ENCODE measurements at regions not wholly inside any gene's neighbourhood (a gene's known extent, or its start where the extent isn't known, plus 50 kb on each side); places are given as distances from the start of the nearest gene placed in this dataset.
"Not testable (repeated sequence)": the region's sequence is repeated elsewhere in the genome, so short reads cannot be mapped to it uniquely, and the experiment has no call there.

DNA sequence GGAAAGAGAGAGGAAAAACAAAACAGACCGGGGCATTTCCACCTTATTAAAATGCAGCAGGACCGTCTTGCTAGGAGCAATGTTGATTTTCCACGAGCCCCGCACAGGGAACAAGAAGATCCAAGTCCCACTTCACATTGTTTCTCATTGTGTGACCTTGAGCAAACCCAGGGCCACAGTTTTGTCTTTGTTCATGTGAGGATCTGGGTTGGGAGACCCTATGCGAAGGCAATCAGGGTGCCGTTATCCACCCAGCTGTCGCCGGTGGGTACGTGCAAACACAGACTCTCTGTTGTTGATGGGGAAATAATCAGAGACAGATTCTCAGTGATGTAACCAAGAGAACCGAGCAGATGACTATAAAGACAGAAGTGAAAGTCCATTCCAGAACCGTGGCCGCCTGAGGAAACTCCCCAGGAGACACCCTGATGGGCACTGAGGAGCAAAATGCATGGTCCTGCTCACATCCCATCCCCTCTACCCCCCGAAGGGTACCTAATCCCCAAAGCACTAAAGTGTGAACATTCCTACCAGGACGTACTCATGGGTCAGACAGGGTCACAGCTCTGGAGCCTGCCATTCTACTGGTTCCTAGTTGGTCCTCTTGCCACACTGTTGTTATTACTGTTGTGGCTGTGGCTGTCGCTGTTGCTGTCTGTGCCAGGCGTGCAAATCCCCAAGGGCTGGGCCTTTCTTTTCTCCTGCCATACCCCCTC is 102.7 kb upstream of the RBPJ start:
- DNase-seq, result peak; percentile 22

DNA sequence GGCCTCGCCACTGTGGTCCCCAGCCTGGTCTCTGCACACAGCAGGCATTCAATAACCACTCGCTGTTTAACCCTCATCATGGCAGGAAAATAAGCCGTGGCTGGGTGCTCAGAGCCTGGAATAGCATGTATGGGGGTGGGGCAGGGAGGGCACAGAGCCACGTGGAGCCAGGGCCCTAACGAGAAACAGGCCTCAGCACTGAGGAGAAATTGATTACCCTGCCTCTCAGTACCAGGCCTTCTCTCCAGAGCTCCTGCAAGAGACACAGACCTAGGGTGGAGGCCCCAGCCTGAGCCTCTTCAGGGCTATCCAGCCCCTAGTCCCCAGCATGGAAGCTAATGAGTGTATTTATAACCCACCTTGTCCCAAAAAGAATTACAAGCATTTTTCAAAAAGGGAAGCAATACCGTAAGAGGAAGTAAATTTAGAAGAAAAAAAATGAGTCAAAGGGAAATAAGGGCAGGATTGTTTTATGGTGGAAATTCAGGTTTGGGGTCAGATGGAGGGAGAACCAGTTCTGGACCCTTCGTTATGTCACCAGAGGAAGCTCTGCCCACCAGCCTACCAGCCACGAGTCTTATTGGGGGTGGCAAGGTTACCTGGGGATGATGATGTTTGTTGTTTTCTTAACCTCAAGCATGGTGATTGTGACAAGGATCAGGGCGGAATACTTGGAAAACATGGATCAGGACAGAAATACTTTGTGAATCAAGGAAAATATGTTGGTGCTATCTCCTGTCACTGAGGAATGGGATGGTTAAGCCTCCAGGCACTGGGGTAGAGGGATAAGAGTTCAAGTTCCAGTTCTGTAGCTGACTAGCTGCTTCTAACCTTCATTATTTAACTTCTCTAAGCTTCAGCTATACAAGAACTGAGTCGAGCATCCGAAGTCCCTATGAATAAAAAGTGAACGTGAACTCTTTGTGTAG is 101.9 kb upstream of the RBPJ start:
- DNase-seq, result no peak

DNA sequence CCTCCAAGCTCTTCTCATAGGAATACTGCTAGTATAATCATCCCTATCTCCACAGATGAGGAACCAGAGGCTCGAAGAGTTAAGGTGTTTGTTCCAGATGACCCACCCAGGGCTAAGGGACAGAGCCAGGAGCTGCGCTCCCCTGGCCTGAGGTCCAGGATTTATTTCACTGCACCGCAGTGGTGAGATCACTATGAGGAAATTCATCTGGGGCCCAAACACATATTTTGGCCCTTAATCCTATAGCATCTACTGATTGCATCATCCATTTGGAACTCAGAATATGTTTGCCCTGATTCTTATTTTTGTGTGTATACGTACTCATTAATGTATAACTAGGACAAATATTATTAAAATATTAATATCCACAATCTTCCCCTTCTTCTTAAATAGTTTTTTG is 100.1 kb upstream of the RBPJ start:
- DNase-seq, result no peak

DNA sequence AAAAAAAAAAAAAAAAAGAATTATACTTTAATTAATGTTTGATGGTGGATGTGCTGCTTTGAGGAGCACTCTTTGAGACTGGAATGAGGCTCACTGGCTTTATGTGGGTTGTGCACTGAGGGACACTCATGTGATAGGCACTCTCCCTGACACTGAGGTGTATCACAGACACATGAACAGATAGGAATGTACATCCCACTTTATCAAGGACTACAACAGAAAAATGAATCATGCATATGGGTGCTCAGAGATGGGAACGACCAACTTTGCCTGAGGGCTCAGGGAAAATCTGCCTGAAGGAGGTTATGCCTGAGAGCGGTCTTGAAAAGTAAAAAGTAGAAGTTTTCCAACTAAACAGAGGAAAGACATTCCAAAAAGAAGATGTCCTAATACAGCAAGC is 97.7 kb upstream of the RBPJ start:
- DNase-seq, result no peak

DNA sequence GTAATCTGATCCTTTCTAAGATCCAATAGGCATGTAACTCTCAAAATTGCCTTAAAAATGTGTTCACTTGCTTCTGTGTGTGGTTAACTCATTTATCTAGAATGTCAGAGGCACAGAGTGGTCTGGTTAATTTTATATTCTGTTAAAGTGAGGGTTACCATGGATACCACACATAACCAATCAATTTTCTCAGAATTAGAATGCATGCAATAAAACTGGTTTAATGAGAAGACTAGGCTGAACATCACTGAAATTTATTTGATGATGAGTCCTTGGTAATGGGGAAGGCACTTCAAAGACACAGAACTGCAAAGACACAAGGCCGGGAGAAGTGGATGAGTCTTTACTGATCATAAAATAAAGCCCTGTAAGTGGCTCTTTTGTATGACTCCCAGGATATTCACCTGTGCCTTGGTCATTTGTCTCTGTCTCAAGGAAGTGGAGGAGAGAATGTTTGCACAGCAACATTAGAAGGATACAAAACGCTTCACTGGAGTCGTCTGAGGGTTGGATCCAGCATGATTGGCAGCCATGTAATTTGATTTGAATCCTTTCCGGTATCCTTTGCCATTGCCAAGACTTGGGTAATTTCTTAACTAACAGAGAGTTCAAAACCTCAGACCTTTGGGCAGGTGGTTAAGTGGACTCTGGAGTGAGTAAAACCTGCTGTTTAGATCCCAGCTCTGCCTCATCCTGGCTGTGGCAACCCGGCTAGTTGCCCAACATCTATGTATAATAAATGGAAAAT is 94.0 kb upstream of the RBPJ start:
- no peak for DNase-seq

DNA sequence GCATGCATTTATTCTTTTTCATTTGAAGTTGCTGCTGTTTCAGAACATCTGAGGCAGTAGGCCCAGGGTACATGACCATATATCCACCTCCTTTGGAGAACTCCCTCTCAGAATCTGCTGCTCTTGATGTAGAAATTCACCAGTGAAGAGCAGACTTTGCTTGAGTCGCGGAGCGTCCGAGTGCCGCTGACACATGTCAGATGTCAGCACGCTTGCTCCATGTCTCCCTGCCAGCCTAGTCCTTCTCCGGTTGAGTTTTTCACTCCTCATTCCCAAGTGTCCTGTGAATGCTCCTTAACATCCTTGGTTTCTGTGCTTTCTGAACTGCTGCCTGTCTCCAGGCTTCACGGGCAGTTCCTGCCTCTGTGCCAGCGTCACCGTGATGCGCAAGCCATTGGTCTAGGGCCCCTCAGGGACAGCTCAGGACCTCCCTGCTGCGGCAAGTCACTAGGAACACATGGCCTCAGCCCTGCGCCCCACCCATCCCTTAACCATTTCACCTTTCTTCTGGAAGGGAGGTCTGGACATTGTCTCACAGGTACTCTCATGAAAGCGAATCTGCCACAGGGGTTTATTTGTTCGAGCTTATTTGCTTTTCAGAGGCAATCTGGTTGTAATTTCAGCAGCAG is 93.1 kb upstream of the RBPJ start:
- DNase-seq, result no peak

DNA sequence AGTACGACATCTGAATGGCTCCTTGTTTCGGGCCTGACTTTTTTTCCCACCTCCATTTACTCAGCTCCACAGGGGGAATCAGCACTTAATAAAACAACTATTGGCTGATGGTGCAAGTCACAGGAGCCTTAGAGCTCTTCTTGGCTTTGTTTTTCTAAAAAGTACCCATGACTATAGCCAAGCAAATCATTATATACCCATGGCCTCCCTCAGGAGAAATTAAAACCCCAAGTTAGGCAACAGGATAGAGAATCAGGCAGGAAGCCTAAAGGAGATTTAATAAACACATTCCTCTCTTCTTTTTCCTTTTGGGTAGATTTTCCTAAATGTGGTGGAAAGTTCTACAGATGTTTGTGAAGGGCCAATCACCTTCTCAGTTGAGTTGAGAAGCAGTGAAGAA is 91.9 kb upstream of the RBPJ start:
- no peak for DNase-seq

DNA sequence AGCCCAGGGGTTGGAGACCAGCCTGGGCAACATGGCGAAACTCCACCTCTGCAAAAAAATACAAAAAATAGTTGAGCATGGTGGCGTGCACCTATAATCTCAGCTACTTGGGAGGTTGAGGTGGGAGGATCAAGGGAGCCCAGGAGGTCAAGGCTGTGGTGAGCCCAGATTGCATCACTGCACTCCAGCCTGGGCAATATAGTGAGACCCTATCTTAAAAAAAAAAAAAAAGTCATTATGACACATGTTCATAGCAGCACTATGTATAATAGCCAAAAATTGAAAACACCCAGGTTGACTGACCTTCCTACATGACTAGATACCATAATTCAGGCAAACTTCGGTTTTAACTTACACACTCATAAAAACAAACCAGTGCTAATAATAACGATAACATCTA is 90.8 kb upstream of the RBPJ start:
- DNase-seq, result no peak

DNA sequence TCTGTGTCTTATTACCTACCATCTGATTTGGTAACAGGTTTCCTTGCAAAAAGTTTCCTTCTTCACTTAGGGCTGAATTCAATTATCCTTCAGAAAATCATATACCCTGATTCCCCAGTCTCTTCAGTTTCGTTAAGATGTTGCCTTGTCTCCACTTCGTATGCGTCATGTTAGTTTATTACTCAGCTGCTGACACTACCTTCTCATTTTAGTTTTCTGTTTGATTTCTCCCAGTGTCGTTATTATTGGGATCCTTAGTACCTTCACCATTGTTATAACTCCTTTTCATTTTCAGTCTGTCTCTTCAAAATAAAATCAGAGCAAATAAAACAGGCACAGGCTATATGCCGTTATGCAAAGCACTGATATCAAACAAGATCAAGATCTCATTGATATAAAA is 87.5 kb upstream of the RBPJ start:
- DNase-seq, result no peak

DNA sequence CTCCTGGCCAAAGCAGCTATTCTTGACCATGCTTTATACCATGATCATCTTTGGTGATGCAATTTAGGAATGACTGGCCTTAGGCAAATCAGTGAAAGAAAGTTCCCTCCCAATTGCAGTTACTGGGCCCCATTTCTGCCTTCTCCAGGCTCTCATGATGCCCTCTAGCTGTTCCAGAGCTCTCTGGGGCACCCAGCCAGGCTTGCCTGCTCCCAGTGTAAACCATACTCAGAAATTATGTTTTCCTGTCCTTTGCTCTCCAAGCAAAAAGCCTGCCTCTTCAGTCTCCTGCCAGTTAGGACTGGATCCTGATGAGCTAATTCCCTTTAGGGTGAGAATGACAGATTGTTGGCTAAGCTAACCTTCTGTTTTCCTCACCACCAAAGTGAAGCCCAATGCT is 85.3 kb upstream of the RBPJ start:
- no peak for DNase-seq

DNA sequence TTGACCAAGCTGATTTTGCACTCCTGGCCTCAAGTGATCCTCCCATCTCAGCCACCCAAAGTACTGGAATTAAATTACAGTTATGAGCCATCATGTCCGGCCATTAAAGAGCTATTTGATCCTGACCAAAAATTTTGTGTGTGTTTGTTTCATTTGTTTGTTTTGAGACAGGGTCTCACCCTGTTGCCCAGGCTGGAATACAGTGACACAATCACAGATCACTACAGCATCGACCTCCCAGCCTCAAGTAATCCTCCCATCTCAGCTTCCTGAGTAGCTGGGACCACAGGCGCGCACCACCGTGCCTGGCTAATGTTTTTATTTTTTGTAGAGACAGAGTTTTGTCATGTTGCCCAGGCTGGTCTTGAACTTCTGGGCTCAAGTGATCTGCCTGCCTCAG is 82.9 kb upstream of the RBPJ start:
- no peak for DNase-seq

DNA sequence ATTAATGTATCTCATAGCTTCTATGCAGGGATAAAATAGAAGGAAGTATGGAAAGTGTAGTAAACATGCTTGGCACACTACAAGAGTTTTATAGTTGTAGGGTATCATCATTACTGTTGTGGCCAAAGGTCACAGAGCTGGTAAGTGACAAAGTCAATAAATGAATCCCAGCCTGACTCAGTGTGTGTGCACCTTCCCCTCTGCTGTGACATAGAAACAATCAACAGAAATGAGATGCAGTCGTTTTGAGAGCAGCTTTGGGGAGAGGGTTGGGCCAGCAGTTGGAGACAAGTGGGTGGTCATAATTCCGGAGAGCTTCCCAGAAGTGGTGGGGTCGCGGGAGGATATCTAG is 82.4 kb upstream of the RBPJ start:
- DNase-seq, result no peak

DNA sequence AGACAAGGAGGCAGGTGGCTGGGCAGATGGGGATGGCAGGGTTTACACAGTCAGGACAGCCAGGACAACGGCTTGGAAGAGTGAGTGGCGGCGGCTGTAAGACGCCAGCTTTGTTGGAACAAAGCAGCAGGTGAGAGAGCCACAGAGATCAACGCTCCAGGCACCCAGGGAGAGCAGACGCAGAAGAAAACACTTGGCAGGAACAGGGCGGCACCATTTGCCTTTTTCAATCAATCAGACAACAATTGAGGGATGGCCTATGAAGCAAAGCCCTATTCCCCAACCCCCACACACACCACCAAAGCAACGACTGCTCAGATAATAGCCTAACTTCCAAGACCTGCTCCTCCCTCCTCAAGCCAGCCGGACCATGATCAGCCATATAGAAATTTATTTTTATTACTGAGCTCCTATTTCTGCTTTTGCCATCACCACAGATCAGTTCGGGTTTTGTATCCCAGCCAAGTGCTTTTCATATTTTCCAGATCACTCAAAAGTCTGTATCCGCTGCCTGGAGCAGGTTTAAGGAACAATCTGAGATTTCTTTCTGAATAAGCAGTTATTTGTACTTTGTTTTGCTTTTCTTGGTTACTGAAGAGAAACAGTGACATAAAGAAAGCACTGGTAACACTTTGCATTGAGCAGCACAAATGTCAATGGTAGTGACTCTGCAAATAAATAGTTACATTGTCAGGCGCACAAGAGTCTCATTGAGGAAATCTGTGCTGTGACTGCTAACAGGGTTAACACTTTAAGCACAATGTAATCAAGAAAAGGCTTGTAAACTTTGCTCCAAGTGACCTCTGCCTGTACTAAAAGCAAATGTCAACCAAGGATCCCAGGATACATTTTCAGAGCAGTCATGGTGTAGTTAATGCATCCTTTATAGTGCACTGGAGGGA is 81.8 kb upstream of the RBPJ start:
- DNase-seq, result no peak

DNA sequence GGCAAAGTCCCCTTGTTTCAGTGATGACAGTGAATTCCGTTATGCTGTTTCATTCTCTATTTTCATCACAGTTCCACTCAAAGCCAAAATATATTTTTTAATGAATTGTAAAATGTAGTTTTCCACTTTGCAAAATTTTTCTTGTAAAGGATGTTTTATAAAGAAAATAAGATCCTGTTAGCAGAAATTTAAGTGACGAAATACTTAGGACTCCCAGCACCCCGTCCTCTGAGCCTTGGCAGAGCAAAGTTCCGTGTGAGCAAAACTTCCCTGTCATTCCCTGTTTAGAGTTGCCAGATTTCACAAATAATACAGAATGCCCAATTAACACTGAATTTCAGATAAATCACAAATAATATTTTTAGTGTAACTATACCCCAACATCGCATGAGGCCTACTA is 81.0 kb upstream of the RBPJ start:
- DNase-seq, result no peak

DNA sequence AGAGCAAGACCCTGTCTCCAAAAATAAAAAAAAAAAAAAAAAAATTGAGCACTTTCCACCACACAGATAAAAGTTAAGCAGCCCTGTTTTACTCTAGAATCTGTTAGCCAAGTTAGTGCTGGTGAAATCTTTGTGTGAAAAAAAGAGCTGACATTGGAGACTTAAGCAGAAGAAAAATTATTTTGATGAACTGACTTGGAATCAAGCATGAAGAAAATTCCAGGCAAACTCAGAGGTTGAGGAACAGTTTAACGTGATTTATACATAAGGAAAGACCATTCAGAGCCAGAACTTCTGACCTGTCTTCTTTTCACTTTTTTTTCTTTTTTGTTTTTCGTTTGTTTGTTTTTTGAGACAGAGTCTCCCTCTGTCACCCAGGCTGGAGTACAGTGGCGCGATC is 79.6 kb upstream of the RBPJ start:
- DNase-seq, result no peak

DNA sequence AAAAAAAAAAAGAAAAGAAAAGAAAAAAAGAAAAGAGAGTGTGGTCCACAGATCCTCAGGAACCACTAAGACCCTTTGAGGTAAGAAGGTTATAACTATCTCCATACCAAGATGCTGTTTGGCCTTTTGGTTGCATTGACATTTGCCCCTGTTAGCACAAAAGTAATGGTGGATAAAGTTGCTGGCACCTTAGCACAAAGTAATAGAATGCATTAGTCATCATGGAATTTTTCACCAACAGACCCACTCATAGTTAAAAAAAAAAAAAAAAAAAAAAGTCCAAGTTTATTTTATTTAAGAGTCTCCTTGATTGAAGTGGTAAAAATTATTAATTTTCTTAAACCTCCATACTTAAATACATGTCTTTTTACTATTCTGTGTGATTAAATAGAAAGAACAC is 78.4 kb upstream of the RBPJ start:
- no peak for DNase-seq

DNA sequence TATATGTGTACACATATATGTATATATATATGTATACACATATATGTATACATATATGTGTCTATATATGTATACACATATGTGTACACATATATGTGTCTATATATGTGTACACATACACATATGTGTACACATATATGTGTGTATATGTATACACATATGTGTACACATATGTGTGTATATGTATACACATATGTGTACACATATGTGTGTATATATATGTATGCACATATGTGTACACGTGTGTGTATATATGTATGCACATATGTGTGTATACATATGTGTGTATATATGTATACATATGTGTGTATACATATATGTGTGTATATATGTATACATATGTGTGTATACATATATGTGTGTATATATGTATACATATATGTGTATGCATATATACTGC is 76.7 kb upstream of the RBPJ start:
- not testable (repeated sequence) for DNase-seq

DNA sequence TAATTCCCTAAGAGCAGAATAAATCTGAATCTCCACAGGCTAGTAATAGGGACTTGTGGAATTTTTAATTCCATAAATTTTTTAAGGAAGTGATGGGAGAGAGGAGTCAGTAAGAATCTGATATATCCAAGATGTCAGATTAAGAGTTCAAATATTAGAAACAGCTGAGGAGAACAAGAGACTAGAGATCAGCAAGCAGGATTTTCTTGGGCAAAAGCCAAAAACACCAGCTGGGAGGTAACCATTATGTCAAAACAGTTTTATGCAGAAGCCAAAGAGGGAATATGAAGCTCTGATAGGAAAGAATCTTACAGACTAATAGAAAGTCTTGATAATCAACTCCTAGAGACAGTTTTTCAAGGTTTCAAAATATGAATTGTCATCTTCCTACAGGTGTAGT is 72.2 kb upstream of the RBPJ start:
- no peak for DNase-seq

DNA sequence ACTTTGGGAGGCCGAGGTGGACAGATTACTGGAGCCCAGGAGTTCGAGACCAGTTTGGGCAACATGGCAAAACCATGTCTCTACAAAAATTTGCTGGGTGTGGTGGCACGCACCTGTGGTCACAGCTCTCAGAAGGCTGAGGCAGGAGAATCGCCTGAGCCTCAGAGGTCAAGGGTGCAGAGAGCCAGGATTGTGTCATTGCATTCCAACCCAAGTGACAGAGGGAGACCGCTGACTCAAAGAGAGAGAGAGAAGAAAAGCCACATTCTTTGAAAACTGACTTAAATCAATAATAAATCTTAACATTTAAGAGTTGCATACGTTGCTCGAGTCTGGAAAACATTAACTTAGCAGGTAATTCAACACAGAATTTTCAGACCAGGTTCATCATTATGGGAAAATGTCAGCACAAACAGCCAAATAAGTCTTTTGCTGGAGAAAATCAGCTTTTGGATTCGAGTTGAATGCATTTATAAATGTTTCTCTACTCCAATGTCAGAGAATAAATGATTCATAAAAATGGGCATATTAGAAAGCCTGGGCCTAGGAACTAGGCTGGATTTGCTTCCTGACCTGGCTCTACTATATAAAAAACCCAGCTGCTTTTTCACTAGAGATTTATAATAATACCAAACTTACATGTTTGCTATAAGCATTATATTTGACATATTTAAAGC is 68.3 kb upstream of the RBPJ start:
- DNase-seq, result no peak

DNA sequence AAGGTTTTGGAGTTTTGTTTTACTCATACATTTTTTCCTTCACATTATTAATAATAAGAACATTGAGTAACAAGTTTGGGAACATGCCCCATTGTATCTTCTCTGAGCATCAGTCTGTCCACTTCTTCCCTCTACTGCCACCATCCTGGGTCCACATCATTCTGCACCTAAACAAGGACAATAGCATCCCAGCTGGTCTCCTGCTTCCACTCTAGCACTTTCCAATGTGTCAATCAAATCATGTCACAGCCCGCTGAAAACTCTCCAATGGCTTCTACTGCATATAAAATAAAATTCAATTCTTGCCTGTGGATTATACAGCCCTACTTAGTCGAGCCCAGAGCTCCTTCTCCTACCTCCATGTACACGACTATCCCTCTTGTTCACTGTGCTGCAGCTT is 66.8 kb upstream of the RBPJ start:
- no peak for DNase-seq

DNA sequence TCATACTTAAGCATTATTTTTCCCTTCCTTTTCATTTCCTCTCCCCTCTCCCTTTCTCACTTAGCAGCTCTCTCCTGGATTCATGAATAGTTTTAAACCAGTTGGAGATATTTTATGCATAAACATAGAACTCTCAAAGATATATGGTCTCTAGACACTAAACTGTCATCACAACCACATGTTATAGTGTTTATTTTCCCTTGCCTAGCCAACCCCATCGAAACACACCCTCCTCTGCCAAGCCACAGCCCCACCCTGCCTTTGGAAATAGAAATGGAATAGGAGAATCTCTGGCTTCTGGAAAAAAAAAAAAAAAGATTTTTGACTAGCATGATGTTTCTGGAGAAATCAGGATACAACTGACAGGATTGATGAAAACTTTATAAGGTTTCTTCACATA is 64.8 kb upstream of the RBPJ start:
- DNase-seq, result no peak

DNA sequence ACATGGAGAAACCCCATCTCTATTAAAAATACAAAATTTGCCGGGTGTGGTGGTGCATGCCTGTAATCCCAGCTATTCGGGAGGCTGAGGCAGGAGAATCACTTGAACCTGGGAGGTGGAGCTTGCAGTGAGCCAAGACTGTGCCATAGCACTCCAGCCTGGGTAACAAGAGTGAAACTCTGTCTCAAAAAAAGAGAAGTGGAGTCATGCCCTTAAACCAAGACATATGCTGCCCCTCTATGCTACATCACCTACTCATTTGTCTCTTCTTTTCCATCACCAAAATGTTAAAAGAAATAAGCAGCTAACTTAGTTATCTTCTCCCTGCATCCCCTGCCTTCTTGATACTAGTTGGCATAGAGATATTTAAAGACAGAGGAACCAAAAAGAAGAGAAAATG is 63.4 kb upstream of the RBPJ start:
- not testable (repeated sequence) for DNase-seq

Measured in CD4-positive, alpha-beta T cell treated with Interleukin-12 subunit alpha and Interleukin-12 subunit beta, for 1 hour (primary cell).